ENCODE measurements at regions not wholly inside any gene's neighbourhood (a gene's known extent, or its start where the extent isn't known, plus 50 kb on each side); places are given as distances from the start of the nearest gene placed in this dataset.

- no peak for TF ChIP-seq POLR2A (IDR thresholded peaks at IDR 0.05; ENCODE audit: low read depth, low read length)
- TF ChIP-seq POLR2AphosphoS5 (IDR thresholded peaks at IDR 0.05; ENCODE audit: low read depth, low read length): no peak
- TF ChIP-seq PAX5 (IDR thresholded peaks at IDR 0.05; ENCODE audit: insufficient read depth, low read length, severe bottlenecking): no peak
- TF ChIP-seq POU2F2 (IDR thresholded peaks at IDR 0.05; ENCODE audit: low read depth, low read length): no peak
Observed at GRCh38 chr2:173739006-173739405, 226.2 kb downstream of the SP3 start.

All from GM12891 (cell line).